Esophagus (tissue), 2 donors: ENCODE measurements at regions not wholly inside any gene's neighbourhood (a gene's known extent, or its start where the extent isn't known, plus 50 kb on each side); places are given as distances from the start of the nearest gene placed in this dataset.
"Not testable (repeated sequence)": the region's sequence is repeated elsewhere in the genome, so short reads cannot be mapped to it uniquely, and the experiment has no call there.

Experiments
- H3K27ac ChIP-seq, 2 donors: one replicate each; pipeline ENCODE4 v1.5.1; 2013; ENCODE audit warnings: low read depth in 2 of 2, mild to moderate bottlenecking in 2 of 2, inconsistent platforms in 1 of 2, low read length in 1 of 2, moderate library complexity in 1 of 2
- H3K27me3 ChIP-seq, 2 donors: one replicate each; pipeline ENCODE4 v1.6.1; 2013; ENCODE audit warnings: low read length in 2 of 2, control low read depth in 1 of 2, mild to moderate bottlenecking in 1 of 2; ENCODE audit not compliant: insufficient read depth in 2 of 2, control insufficient read depth in 1 of 2
- H3K36me3 ChIP-seq, 2 donors: one replicate each; pipeline ENCODE4 v1.6.1; 2013; ENCODE audit warnings: low read length in 1 of 2; ENCODE audit not compliant: control insufficient read depth in 2 of 2, insufficient read depth in 2 of 2
- H3K4me1 ChIP-seq, 2 donors: one replicate each; pipeline ENCODE4 v1.6.1; 2013; ENCODE audit warnings: low read length in 1 of 2; ENCODE audit not compliant: control insufficient read depth in 2 of 2, insufficient read depth in 2 of 2
- H3K4me3 ChIP-seq, 2 donors: one replicate each; pipeline ENCODE4 v1.5.1; 2013; ENCODE audit warnings: low read length in 2 of 2, mild to moderate bottlenecking in 2 of 2, low read depth in 1 of 2, moderate library complexity in 1 of 2
- H3K9me3 ChIP-seq, 2 donors: one replicate each; pipeline ENCODE4 v1.6.1; 2013; ENCODE audit warnings: mild to moderate bottlenecking in 2 of 2, low read depth in 1 of 2, low read length in 1 of 2, moderate library complexity in 1 of 2; ENCODE audit not compliant: control insufficient read depth in 2 of 2, insufficient read depth in 1 of 2
- WGBS, 2 donors: extraction: QIAGEN DNeasy Blood & Tissue Kit; methylation state at CpG; one replicate each; pipeline ENCODE4 v1.1.7; 2013; 5-methylcytosine and 5-hydroxymethylcytosine counted together
- donor health status: healthy with polysubstance abuse.
- donor health status: Bipolar disorder and iron deficiency.

DNA sequence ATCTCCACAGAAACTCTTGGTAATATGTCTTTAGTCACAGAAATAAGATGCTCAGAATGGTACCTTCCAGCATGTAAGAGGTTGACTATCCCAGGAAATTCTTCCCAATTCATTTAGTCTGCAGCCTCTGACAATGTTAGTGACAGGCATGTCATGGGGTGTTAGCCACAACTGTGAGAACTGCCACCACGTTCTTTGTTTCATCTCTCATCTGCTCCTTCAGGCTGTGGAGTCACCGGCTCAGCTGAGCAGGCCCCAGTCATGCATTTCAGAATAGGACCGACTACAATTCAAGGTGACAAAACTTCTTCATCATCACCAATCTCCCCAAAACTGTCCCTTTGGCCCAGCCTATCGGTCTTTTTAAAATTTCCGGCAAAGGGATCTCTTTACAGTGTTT lies 167.5 kb downstream of the AKAIN1 start:
- 69 to 76% methylated on average over 5 of the region's 5 CpGs for WGBS, 2 donors
- H3K9me3 ChIP-seq, result no peaks in the 10 kb centered on the region
- H3K4me1 ChIP-seq, result no peaks in the 10 kb centered on the region
- H3K27me3 ChIP-seq, result no peaks in the 10 kb centered on the region
- H3K4me3 ChIP-seq, result no peak overlapping the region
- H3K36me3 ChIP-seq, result no peaks in the 10 kb centered on the region
- H3K27ac ChIP-seq, result no peak overlapping the region

DNA sequence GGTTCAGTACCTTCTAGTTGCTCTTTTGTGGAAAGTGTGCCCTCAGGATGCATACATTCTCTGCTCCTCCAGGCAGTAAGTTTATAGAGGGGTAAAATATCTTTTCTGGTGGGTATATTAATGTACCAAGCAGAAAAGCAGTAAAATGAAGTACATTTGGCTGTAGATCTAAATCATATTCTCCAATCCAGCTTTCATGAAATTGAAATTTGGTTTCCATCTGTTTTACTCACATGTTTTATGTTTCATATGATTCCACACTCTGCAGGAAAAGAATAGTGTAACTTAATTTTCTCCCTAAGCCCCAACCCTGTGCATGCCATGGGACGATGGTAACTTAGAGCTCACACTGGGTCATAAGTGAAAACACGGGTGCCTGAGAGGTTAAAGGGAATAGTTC lies 172.3 kb downstream of the AKAIN1 start:
- H3K4me1 ChIP-seq, result no peaks in the 10 kb centered on the region
- no peaks in the 10 kb centered on the region for H3K27me3 ChIP-seq
- no peaks in the 10 kb centered on the region for H3K36me3 ChIP-seq
- 75 to 85% methylated on average over 2 of the region's 2 CpGs for WGBS, 2 donors
- no peak overlapping the region for H3K4me3 ChIP-seq
- H3K27ac ChIP-seq, result no peak overlapping the region
- no peaks in the 10 kb centered on the region for H3K9me3 ChIP-seq

DNA sequence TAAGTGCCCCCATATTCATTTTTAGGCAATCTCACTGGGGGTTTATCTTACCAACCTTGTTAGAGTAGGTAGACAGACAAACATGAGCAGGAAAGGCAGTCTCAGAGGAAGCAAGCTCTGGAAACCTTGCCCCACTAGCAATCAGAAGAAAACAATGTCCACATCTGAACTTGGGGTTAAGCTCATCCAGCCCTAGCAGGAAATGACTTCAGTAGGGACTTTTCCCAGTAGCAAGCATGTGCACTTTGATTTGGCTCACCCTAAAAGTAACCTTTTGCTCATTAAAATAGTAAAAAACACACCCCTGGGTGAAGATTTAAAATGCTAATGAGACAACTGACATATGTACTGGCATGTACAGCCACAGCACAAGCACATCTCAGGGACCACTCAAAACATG lies 175.5 kb downstream of the AKAIN1 start:
- H3K4me1 ChIP-seq, result no peaks in the 10 kb centered on the region
- H3K36me3 ChIP-seq, result no peaks in the 10 kb centered on the region
- H3K27me3 ChIP-seq, result no peaks in the 10 kb centered on the region
- no peak overlapping the region for H3K4me3 ChIP-seq
- no peak overlapping the region for H3K27ac ChIP-seq
- H3K9me3 ChIP-seq, result no peaks in the 10 kb centered on the region

DNA sequence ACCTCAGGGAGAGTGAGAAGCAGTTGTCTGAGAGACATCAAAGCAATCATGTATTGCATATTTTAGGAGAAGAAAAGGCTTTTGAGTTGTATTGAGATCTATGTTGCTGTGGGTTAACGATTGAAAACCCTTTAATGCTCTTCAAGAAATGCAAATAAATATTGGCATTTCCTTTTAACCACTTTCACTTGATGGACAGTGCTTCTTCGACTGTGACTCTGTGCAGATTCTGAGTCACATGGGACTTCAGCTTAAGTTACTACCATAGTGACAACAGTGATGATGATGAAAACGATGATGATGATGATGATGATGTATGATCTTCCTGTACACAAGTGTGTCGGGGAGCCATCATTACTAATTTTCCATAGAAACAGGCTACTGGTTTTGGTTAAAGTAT lies 181.8 kb downstream of the AKAIN1 start:
- 60 to 64% methylated on average over 4 of the region's 4 CpGs for WGBS, 2 donors
- no peaks in the 10 kb centered on the region for H3K27me3 ChIP-seq
- no peaks in the 10 kb centered on the region for H3K4me1 ChIP-seq
- no peak overlapping the region for H3K27ac ChIP-seq
- no peaks in the 10 kb centered on the region for H3K9me3 ChIP-seq
- H3K36me3 ChIP-seq, result no peaks in the 10 kb centered on the region
- no peak overlapping the region for H3K4me3 ChIP-seq

DNA sequence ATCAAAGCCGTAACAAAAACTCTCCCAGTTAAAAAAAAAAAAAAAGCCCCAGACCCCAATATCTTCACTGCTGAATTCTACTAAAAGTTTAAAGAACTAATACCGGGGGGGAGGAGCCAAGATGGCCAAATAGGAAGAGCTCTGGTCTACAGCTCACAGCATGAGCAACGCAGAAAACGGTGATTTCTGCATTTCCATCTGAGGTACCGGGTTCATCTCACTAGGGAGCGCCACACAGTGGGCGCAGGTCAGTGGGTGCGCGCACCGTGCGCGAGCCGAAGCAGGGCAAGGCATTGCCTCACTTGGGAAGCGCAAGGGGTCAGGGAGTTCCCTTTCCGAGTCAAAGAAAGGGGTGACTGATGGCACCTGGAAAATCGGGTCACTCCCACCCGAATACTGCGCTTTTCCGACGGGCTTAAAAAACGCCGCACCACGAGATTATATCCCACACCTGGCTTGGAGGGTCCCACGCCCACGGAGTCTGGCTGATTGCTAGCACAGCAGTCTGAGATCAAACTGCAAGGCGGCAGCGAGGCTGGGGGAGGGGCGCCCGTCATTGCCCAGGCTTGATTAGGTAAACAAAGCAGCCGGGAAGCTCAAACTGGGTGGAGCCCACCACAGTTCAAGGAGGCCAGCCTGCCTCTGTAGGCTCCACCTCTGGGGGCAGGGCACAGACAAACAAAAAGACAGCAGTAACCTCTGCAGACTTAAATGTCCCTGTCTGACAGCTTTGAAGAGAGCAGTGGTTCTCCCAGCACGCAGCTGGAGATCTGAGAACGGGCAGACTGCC lies 192.8 kb downstream of the AKAIN1 start:
- WGBS, 2 donors, result 12 to 27% methylated on average over 20 to 30 of the region's 32 CpGs
- H3K27ac ChIP-seq, H3K27me3 ChIP-seq, H3K9me3 ChIP-seq, H3K4me1 ChIP-seq, H3K36me3 ChIP-seq: not testable (repeated sequence)
- H3K4me3 ChIP-seq, result peak overlapping the region in 1 of 2 donors; percentile 28

DNA sequence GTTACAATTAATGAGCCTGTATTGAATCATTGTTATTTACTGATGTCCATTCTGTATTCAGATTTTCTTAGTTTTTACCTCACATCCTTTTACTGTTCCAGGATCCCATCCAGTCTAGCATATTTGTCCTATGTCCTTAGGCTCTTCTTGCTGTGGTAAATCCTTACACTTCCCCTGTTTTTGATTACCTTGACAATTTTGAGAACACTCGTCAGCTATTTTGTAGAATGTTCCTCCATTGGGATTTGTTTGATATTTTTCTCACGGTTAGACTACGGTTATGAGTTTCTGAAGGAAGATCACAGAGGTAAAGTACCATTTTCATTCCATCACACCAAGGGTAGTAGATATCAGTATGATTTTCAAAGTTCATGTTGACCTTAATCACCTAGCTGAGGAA lies 202.3 kb downstream of the AKAIN1 start:
- no peaks in the 10 kb centered on the region for H3K27me3 ChIP-seq
- no peaks in the 10 kb centered on the region for H3K4me1 ChIP-seq
- H3K27ac ChIP-seq, result no peak overlapping the region
- H3K36me3 ChIP-seq, result no peaks in the 10 kb centered on the region
- peaks cover 4 to 13% of the 10 kb centered on the region in 2 donors for H3K9me3 ChIP-seq
- no peak overlapping the region for H3K4me3 ChIP-seq
- WGBS, 2 donors, result 89 to 90% methylated on average over 3 of the region's 3 CpGs

DNA sequence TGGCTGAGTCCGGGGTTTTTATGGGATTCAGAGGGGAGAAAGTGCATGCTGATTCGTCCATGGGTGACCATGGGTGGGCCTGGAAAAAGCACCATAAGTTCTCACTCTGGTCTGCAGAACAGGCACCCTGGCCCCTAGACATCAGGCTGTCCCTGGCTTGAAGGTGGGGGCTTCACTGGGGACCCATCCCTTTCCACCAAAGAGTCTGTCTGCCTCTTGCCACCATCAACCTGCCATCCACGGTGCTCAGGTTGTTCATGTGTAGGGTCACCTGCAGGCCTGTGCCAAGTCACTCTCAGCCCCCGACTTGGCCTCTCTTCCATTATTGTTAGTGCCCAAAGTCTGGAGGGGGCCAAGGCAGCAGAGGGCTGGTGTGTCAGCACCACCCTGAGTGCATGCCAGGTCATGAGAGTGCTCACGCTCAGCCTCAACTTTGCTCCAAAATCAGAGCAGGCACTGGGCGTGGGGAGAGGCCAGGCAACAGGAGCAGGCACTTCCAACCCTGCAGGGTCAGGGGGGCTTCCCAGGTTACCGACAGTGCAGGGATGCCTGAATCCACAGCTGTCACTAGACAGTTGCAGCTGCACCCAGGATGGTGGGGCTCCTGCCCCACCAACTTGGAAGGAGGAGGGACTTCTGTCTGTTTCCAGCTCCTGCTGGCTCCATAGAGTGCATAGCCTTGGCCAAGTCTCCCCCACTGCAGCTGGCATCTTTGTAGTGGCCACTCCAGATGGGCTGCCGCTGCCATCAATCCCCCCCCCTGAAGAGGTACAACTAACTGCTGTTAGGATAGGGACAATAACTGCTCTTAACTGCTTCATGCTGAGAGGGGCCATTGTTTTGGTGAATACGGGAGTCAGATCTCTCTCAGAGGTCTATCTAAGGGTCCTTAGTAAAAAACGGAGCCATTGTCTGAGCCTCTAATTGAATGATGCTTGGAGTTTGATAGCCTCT lies 209.3 kb downstream of the AKAIN1 start:
- Histone ChIP-seq H3K27me3 (no peaks in the 10 kb centered on the region), H3K4me3 (no peak overlapping the region), H3K4me1 (no peaks in the 10 kb centered on the region), H3K36me3 (no peaks in the 10 kb centered on the region), H3K27ac (no peak overlapping the region), H3K9me3 (peaks cover 13 to 20% of the 10 kb centered on the region in 2 donors)
- WGBS, 2 donors, result 79 to 80% methylated on average over 10 of the region's 10 CpGs

DNA sequence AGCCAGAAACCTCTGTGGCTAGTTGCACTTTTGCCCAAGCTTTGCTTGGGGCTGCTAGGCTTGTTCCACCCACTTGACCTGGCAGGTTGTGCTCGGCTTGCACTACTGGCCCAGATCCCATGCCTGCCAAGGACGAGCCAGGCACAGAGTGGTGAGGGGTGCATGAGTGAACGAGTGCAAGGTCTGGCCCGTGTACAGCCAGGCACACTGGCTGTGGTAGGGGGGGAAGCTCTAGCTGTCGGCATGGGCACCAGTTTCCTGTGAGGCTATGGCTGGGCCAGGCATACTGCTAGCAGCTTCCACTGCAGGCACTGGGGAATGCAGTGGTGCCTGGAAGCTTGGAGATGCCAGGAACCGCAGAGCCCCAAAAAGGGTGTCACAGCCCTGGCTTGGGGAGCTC lies 210.4 kb downstream of the AKAIN1 start:
- Histone ChIP-seq H3K9me3 (peaks cover 4 to 16% of the 10 kb centered on the region in 2 donors), H3K36me3 (no peaks in the 10 kb centered on the region), H3K27ac (no peak overlapping the region), H3K4me3 (no peak overlapping the region), H3K4me1 (no peaks in the 10 kb centered on the region), H3K27me3 (no peaks in the 10 kb centered on the region)
- 58 to 67% methylated on average over 6 of the region's 6 CpGs for WGBS, 2 donors

DNA sequence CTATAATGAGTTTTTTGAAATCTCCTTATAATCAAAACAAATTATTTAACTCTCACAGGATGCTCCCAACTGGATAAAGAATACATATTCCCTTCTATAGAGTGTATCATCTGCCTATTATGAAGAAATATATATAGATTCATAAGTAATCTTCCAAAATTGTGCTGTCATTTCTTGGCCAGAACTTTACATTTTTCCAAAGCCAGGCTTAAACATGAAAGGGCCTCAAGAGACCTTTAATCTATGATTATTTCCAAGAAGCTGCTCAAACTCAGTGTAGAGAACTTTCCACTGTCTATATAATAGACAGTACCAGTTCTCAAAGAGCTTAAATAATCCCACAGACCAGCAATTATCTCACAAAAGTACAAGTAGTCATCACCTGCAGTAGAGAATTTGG lies 211.0 kb downstream of the AKAIN1 start:
- Histone ChIP-seq H3K27ac (no peak overlapping the region), H3K9me3 (peaks cover 4 to 16% of the 10 kb centered on the region in 2 donors), H3K4me3 (no peak overlapping the region), H3K4me1 (no peaks in the 10 kb centered on the region), H3K36me3 (no peaks in the 10 kb centered on the region), H3K27me3 (no peaks in the 10 kb centered on the region)
